HT-29 (cell line): ENCODE measurements at regions not wholly inside any gene's neighbourhood (a gene's known extent, or its start where the extent isn't known, plus 50 kb on each side); places are given as distances from the start of the nearest gene placed in this dataset.
A peak's percentile ranks its signal among the peaks of the same experiment; 100 is the strongest.

ENCODE experiments used
- DNase-seq: peaks from one replicate; pipeline ENCODE4 v3.0.0-alpha.2; 2015; ENCODE audit warnings: low spot score

GRCh38 chr4:136302566-136302965, 1229.7 kb downstream of the PCDH18 start:
- DNase-seq: no peak

GRCh38 chr4:136301749-136302495, 1230.4 kb downstream of the PCDH18 start:
- no peak for DNase-seq

- DNase-seq: no peak
These were observed 1248.3 kb downstream of the PCDH18 start for GRCh38 chr4:136283977-136284376.

GRCh38 chr4:136281889-136282288, 1250.4 kb downstream of the PCDH18 start:
- DNase-seq: no peak

GRCh38 chr4:136281307-136281706, 1251.0 kb downstream of the PCDH18 start:
- no peak for DNase-seq

- no peak for DNase-seq
These were observed 1254.6 kb downstream of the PCDH18 start for GRCh38 chr4:136277741-136278140.

GRCh38 chr4:136246876-136247275, 1285.4 kb downstream of the PCDH18 start:
- DNase-seq: no peak

GRCh38 chr4:136241221-136241986, 1290.9 kb downstream of the PCDH18 start:
- no peak for DNase-seq

- no peak for DNase-seq
These were observed 1305.0 kb downstream of the PCDH18 start for GRCh38 chr4:136227315-136227714.

GRCh38 chr4:136219592-136220125, 1312.6 kb downstream of the PCDH18 start:
- DNase-seq: no peak

- DNase-seq: no peak
These were observed 1329.1 kb downstream of the PCDH18 start for GRCh38 chr4:136203199-136203598.

GRCh38 chr4:136198358-136198757, 1333.9 kb downstream of the PCDH18 start:
- no peak for DNase-seq

GRCh38 chr4:136194962-136195361, 1337.3 kb downstream of the PCDH18 start:
- no peak for DNase-seq

GRCh38 chr4:136186650-136187049, 1345.6 kb downstream of the PCDH18 start:
- no peak for DNase-seq

GRCh38 chr4:136183513-136183912, 1348.8 kb downstream of the PCDH18 start:
- no peak for DNase-seq

GRCh38 chr4:136156947-136157346, 1375.3 kb downstream of the PCDH18 start:
- no peak for DNase-seq

- DNase-seq: peak; percentile 10
These were observed 1382.2 kb downstream of the PCDH18 start for GRCh38 chr4:136150046-136150445.

GRCh38 chr4:136136601-136137000, 1395.7 kb downstream of the PCDH18 start:
- no peak for DNase-seq

- no peak for DNase-seq
These were observed 1408.0 kb downstream of the PCDH18 start for GRCh38 chr4:136124251-136124745.

GRCh38 chr4:136121426-136121825, 1410.9 kb downstream of the PCDH18 start:
- no peak for DNase-seq

- no peak for DNase-seq
These were observed 1418.4 kb downstream of the PCDH18 start for GRCh38 chr4:136113921-136114320.

- no peak for DNase-seq
These were observed 1420.2 kb downstream of the PCDH18 start for GRCh38 chr4:136112116-136112515.

- no peak for DNase-seq
These were observed 1425.5 kb downstream of the PCDH18 start for GRCh38 chr4:136106753-136107152.
